ENCODE measurements at regions not wholly inside any gene's neighbourhood (a gene's known extent, or its start where the extent isn't known, plus 50 kb on each side); places are given as distances from the start of the nearest gene placed in this dataset.

DNA sequence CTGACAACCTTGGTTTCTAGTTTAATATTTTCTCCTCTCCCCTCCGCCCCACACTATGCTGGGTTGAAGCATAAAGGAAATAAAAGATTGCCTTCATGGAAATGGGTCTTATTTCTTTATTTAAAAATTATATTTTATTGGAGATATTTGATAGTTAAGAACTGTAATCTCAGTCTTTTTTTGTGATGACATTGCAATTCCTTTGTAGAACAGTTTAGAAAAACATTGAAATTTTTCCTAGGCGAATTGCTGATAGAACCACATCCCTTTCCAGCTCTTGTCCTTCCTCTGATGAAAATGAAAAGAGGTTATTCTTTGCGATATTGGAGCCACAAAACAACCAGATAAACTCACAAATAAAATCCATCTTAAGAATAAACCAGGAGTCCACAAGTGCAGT is 125.6 kb upstream of the NRIP1 start:
- no peaks in the 10 kb centered on the region for H3K9me3 ChIP-seq (ENCODE audit: control insufficient read depth, insufficient read depth, low read depth, low read length)
- ATAC-seq: no peak
- intact Hi-C loops (cut with micrococcal nuclease; ENCODE audit: unreplicated experiment): no loop called here

GRCh38 chr21:15190837-15191236 is 126.0 kb upstream of the NRIP1 start:
- H3K27ac ChIP-seq (ENCODE audit: low read length): no peak overlapping the region
- no peaks in the 10 kb centered on the region for H3K27me3 ChIP-seq (ENCODE audit: control insufficient read depth, insufficient read depth, low read length)
- BruUV-seq (replicated peaks): no TSS peak
- DNase-seq (ENCODE audit: low read depth, low spot score) (no peak), ATAC-seq (no peak)
- no peak overlapping the region for H3K4me3 ChIP-seq (ENCODE audit: low read depth in 2 of 2, low read length in 2 of 2)
- in situ Hi-C loops (cut with HindIII; ENCODE audit: low pct_unique_long_range_greater_than_20kb, low sequenced_read_pairs) (no loop called here), intact Hi-C loops (cut with micrococcal nuclease; ENCODE audit: unreplicated experiment) (no loop called here)
- H3K4me1 ChIP-seq (ENCODE audit: control insufficient read depth, insufficient read depth, low read length): no peaks in the 10 kb centered on the region
- ChIA-PET POLR2A (no interaction called here), CTCF (no interaction called here)
- TF ChIP-seq POLR2AphosphoS5 (IDR thresholded peaks at IDR 0.05; ENCODE audit: low read depth, low read length) (no peak), TCF7L2 (IDR thresholded peaks at IDR 0.05; ENCODE audit: low read depth, low read length) (no peak), REST (IDR thresholded peaks at IDR 0.05; ENCODE audit: insufficient read depth in 1 of 2, low read depth in 2 of 2, low read length in 1 of 2) (no peak), SIN3A (IDR thresholded peaks at IDR 0.05; ENCODE audit: borderline replicate concordance, insufficient read depth, low read depth, low read length) (no peak)
- TF ChIP-seq, protein P1, sequence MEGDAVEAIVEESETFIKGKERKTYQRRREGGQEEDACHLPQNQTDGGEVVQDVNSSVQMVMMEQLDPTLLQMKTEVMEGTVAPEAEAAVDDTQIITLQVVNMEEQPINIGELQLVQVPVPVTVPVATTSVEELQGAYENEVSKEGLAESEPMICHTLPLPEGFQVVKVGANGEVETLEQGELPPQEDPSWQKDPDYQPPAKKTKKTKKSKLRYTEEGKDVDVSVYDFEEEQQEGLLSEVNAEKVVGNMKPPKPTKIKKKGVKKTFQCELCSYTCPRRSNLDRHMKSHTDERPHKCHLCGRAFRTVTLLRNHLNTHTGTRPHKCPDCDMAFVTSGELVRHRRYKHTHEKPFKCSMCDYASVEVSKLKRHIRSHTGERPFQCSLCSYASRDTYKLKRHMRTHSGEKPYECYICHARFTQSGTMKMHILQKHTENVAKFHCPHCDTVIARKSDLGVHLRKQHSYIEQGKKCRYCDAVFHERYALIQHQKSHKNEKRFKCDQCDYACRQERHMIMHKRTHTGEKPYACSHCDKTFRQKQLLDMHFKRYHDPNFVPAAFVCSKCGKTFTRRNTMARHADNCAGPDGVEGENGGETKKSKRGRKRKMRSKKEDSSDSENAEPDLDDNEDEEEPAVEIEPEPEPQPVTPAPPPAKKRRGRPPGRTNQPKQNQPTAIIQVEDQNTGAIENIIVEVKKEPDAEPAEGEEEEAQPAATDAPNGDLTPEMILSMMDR (IDR thresholded peaks at IDR 0.05): no peak
- H3K36me3 ChIP-seq (ENCODE audit: control insufficient read depth, insufficient read depth, low read length): no peaks in the 10 kb centered on the region
- no peaks in the 10 kb centered on the region for H3K9me3 ChIP-seq (ENCODE audit: control insufficient read depth, insufficient read depth, low read depth, low read length)

More for the DNA sequence above, 125.6 kb upstream of the NRIP1 start:
- Histone ChIP-seq H3K27ac (ENCODE audit: low read length) (no peak overlapping the region), H3K36me3 (ENCODE audit: control insufficient read depth, insufficient read depth, low read length) (no peaks in the 10 kb centered on the region), H3K27me3 (ENCODE audit: control insufficient read depth, insufficient read depth, low read length) (no peaks in the 10 kb centered on the region), H3K4me3 (ENCODE audit: low read depth in 2 of 2, low read length in 2 of 2) (no peak overlapping the region), H3K4me1 (ENCODE audit: control insufficient read depth, insufficient read depth, low read length) (no peaks in the 10 kb centered on the region)
- in situ Hi-C loops (cut with HindIII; ENCODE audit: low pct_unique_long_range_greater_than_20kb, low sequenced_read_pairs): no loop called here
- no peak for TF ChIP-seq REST (IDR thresholded peaks at IDR 0.05; ENCODE audit: insufficient read depth in 1 of 2, low read depth in 2 of 2, low read length in 1 of 2)
- TF ChIP-seq, protein P1 (IDR thresholded peaks at IDR 0.05): no peak
- TF ChIP-seq POLR2AphosphoS5 (IDR thresholded peaks at IDR 0.05; ENCODE audit: low read depth, low read length): no peak
- no peak for TF ChIP-seq SIN3A (IDR thresholded peaks at IDR 0.05; ENCODE audit: borderline replicate concordance, insufficient read depth, low read depth, low read length)
- TF ChIP-seq TCF7L2 (IDR thresholded peaks at IDR 0.05; ENCODE audit: low read depth, low read length): no peak
- DNase-seq (ENCODE audit: low read depth, low spot score): no peak
- BruUV-seq (replicated peaks): no TSS peak
- ChIA-PET POLR2A (no interaction called here), CTCF (no interaction called here)

Measured in Panc1 (cell line).